ENCODE measurements at regions not wholly inside any gene's neighbourhood (a gene's known extent, or its start where the extent isn't known, plus 50 kb on each side); places are given as distances from the start of the nearest gene placed in this dataset.

GRCh38 chr12:76944892-76945291 lies 66.1 kb upstream of the CSRP2 start:
- no peaks in the 10 kb centered on the region for H3K27me3 ChIP-seq
- H3K4me3 ChIP-seq, result no peak overlapping the region
- intact Hi-C loops (cut with DNase I), result no loop called here
- peaks cover 14% of the 10 kb centered on the region for H3K4me1 ChIP-seq
- no peak overlapping the region for H3K27ac ChIP-seq
- no peaks in the 10 kb centered on the region for H3K36me3 ChIP-seq
- no peaks in the 10 kb centered on the region for H3K9me3 ChIP-seq
- no peak for DNase-seq (ENCODE audit: extremely low spot score in 2 of 2)
- TF ChIP-seq CTCF (IDR thresholded peaks at IDR 0.05) (no peak), POLR2AphosphoS5 (IDR thresholded peaks at IDR 0.05; ENCODE audit: insufficient read depth in 1 of 2, low read depth in 1 of 2) (no peak), POLR2A (IDR thresholded peaks at IDR 0.05) (no peak)

- H3K4me1 ChIP-seq, result peaks cover 14% of the 10 kb centered on the region
- TF ChIP-seq POLR2A (IDR thresholded peaks at IDR 0.05), result no peak
- H3K9me3 ChIP-seq, result no peaks in the 10 kb centered on the region
- no peaks in the 10 kb centered on the region for H3K36me3 ChIP-seq
- no peak overlapping the region for H3K4me3 ChIP-seq
- intact Hi-C loops (cut with DNase I), result no loop called here
- H3K27me3 ChIP-seq, result no peaks in the 10 kb centered on the region
- DNase-seq (ENCODE audit: extremely low spot score in 2 of 2), result no peak
- H3K27ac ChIP-seq, result no peak overlapping the region
Measured at GRCh38 chr12:76943008-76943407, 64.2 kb upstream of the CSRP2 start.

GRCh38 chr12:76942267-76942666 lies 63.4 kb upstream of the CSRP2 start:
- Histone ChIP-seq H3K27me3 (no peaks in the 10 kb centered on the region), H3K4me3 (no peak overlapping the region), H3K9me3 (no peaks in the 10 kb centered on the region), H3K27ac (no peak overlapping the region), H3K4me1 (peaks cover 14% of the 10 kb centered on the region), H3K36me3 (no peaks in the 10 kb centered on the region)
- DNase-seq (ENCODE audit: extremely low spot score in 2 of 2), result no peak
- TF ChIP-seq POLR2AphosphoS5 (IDR thresholded peaks at IDR 0.05; ENCODE audit: insufficient read depth in 1 of 2, low read depth in 1 of 2) (no peak), CTCF (IDR thresholded peaks at IDR 0.05) (no peak), POLR2A (IDR thresholded peaks at IDR 0.05) (no peak)
- intact Hi-C loops (cut with DNase I), result no loop called here

GRCh38 chr12:76940671-76941445 lies 62.0 kb upstream of the CSRP2 start:
- intact Hi-C loops (cut with DNase I), result no loop called here
- Histone ChIP-seq H3K9me3 (no peaks in the 10 kb centered on the region), H3K36me3 (no peaks in the 10 kb centered on the region), H3K4me3 (no peak overlapping the region), H3K27ac (no peak overlapping the region), H3K4me1 (peaks cover 14% of the 10 kb centered on the region), H3K27me3 (no peaks in the 10 kb centered on the region)
- no peak for TF ChIP-seq POLR2A (IDR thresholded peaks at IDR 0.05)
- TF ChIP-seq CTCF (IDR thresholded peaks at IDR 0.05), result no peak
- no peak for TF ChIP-seq POLR2AphosphoS5 (IDR thresholded peaks at IDR 0.05; ENCODE audit: insufficient read depth in 1 of 2, low read depth in 1 of 2)
- DNase-seq (ENCODE audit: extremely low spot score in 2 of 2), result no peak

- H3K27me3 ChIP-seq, result no peaks in the 10 kb centered on the region
- intact Hi-C loops (cut with DNase I), result no loop called here
- TF ChIP-seq POLR2A (IDR thresholded peaks at IDR 0.05), result no peak
- no peak for TF ChIP-seq CTCF (IDR thresholded peaks at IDR 0.05)
- TF ChIP-seq POLR2AphosphoS5 (IDR thresholded peaks at IDR 0.05; ENCODE audit: insufficient read depth in 1 of 2, low read depth in 1 of 2), result no peak
- no peak overlapping the region for H3K4me3 ChIP-seq
- no peaks in the 10 kb centered on the region for H3K36me3 ChIP-seq
- H3K9me3 ChIP-seq, result no peaks in the 10 kb centered on the region
- DNase-seq (ENCODE audit: extremely low spot score in 2 of 2), result no peak
- H3K4me1 ChIP-seq, result peaks cover 14% of the 10 kb centered on the region
- H3K27ac ChIP-seq, result no peak overlapping the region
Measured at GRCh38 chr12:76939701-76940100, 60.9 kb upstream of the CSRP2 start.
